ENCODE measurements at regions not wholly inside any gene's neighbourhood (a gene's known extent, or its start where the extent isn't known, plus 50 kb on each side); places are given as distances from the start of the nearest gene placed in this dataset.

- no peak for DNase-seq
Measured at GRCh38 chr5:61850696-61851095, 455.3 kb upstream of the KIF2A start.

DNA sequence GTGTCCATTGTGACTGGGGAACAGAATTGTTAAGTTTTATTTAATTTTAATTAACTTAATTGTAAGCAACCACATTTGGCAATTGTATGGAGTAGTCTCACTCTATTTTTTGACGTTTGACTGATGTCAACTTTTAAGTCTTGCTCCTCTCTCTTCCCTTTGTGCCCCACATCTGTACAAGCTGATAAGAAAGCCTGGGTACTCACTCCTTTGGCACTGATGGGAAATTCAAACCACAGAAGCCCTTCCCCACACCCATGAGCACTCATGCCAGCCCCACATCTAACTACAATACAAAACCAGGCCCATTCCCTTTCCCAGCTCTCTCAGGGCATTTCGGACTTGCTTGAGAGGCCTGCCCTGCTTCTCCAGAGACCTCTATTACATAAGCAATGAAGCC lies 451.5 kb upstream of the KIF2A start:
- DNase-seq = no peak

DNA sequence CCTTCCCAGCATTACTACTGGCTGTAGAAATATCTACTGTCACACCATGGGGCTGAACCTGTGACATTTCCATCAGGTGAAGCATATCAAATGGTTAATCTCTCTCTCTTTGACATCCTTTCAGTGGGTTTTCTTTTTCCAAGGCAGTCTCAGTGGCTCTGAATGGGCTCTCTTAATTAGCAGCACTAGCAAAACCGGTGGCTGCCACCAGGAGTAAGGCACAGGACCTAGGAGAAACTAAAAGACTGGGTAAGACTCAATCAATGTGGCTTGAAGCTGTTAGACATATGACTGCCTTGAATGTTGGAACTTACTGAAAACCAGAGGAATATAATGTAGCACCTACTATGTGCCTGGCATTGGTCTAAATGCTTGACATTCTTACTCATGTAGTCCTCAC lies 445.0 kb upstream of the KIF2A start:
- DNase-seq = no peak

DNA sequence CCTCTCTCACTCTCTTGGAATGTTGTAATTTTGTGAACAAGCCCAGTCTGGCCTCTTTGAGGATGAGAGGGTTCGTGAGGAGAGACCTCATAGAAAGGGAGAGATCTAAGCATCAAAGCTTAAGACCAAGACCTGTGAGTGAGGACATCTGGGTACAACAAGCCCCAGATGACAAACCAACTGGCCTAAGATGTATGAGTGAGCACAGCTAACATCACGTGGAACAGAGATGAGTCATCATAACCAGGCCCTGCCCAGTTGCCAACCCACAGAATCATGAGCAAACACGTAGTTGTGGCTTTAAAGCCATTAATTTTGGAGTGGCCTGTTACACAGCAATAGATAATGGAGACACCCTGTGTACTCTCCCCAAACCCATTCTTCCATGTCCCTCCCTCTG lies 439.1 kb upstream of the KIF2A start:
- DNase-seq = no peak

- no peak for DNase-seq
Measured at GRCh38 chr5:61869333-61869732, 436.7 kb upstream of the KIF2A start.

DNA sequence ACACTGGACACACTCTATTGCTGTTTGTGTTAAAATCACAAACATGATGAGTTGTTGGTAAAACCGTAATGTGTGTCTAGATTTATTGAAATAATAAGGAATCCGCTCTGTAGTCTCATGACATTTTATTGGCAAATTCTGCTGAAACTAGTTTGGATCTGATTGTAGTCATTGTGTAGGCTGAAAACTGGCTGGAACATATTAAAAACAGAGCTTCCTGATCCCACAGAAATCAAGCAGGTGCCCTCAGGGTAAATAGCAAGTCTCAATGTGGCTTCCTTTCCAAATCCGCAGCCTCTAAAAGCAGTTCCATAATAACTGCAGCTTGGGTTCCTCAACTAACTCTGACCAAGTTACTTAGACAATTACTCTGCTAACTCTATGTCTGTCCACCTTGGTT lies 427.5 kb upstream of the KIF2A start:
- no peak for DNase-seq

GRCh38 chr5:61881821-61882487 lies 424.1 kb upstream of the KIF2A start:
- no peak for DNase-seq

DNA sequence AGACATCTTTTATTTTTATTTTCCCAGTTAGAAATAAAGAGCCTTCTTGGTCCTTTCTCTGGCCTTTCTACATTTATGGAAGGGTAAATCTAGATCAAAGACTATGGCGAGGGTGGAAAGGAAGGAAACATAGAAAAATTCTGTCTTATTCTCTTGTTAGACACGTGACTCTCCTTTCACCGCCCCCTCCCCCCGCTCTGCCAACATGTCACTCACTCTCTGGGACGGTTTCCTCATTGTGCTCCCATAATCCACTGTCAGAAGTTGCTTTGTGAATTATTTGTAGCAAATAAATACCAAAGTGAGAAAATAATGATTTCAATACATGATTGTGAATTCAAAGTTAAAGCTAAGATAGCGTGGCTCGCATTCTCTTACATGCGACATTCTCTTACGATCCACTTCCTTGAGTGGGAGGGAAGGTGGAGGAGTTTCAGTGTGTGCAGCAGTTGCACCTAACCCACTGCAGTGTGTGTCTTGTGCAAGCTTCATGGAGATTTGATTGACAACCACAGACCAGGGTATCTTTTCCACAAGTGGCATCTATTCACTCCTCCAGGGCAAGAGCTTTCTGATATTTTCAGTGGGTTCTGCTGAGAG lies 423.0 kb upstream of the KIF2A start:
- no peak for DNase-seq

- DNase-seq = no peak
Measured at GRCh38 chr5:61884252-61884855, 421.7 kb upstream of the KIF2A start.

DNA sequence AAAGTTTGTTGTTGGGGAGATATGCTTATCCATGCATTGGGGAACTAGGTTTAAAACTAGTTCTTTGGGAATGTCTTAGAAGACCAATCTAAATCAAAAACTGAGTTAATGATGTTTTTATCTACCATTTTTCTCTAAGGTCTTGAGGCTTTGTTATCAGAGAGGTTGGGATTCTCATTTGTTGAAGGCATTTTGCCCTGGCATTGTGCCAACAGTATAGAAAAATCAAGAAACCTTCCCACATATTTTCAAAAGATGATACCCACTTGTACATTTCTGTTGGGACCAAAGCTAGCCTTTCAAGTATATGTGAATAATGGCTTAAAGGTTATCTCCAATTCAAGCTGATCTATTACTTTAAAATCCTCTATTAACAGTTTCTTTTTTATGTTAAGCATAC lies 419.8 kb upstream of the KIF2A start:
- no peak for DNase-seq

DNA sequence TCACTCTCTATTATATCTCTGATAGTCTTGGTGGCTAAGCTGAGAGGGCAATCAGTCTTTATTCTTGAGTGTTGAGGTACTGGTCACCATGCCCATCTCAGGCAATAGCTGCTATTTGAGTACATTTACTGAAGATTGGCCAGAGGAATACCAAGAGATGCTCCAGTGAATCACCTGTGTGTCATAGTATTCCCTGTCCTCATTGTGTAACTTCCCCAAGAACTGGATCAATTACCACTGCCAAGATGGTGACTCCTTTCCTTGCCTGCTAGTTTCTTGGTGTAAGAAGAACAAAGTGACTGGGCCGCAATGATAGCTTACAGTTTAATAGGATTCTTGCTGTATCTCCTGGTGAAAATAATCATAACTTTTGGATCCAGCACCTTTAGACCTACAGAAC lies 418.7 kb upstream of the KIF2A start:
- DNase-seq = no peak

DNA sequence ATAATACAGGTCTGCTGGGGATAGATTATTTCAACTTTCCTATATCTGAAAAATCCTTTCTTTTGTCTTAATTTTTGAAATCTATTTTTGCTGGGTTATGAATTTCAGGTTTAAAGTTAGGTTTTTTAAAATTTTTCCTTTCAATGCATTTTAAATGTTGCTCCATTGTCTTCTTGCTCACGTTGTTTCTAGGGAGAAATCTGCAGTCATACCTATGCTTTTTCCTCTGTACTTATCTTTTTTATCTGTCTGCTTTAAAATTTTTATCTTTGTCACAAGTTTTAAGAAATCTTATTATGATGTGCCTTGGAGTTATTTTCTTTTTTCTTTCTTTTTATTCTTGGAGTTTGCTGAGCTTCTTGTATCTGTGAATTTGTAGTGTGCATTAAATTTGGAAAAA lies 412.0 kb upstream of the KIF2A start:
- no peak for DNase-seq

- no peak for DNase-seq
Measured at GRCh38 chr5:61896811-61897210, 409.2 kb upstream of the KIF2A start.

DNA sequence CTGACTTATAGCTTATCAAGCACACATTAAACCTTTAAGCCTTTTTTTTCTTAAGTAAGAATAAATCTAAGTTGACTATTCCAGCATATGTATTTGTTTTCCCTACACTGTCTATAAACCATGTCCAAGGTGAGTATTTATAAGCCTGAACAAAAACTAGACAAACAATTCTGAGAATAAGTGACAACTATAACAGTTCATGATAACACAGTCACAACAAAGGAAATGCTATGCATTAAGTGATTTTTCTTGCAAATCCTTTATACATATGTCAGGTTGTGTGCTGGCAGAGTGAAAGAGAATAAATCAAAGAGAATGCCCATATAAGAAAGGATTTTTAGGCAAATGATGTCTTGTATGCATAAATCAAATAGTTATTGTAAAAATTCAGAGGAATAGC lies 408.8 kb upstream of the KIF2A start:
- DNase-seq = no peak

DNA sequence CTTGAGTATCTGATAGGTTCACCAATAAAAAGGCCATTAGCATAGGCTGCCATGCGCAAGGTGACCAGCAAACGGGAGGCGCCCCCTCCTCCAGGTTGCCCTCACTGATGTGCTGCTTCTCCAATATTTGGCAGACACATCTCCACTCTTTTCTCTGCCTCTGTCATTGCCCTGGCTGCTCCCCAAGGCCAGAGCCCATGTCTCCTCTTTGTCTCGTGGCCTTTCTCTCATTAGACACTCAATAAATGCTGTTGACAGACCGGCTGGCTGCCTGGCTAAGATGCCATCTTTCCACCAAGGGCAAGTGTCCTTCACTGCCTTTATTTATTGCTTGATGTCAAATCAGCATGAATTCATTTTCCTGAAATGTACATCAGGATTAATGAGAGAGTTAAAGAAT lies 404.0 kb upstream of the KIF2A start:
- no peak for DNase-seq

DNA sequence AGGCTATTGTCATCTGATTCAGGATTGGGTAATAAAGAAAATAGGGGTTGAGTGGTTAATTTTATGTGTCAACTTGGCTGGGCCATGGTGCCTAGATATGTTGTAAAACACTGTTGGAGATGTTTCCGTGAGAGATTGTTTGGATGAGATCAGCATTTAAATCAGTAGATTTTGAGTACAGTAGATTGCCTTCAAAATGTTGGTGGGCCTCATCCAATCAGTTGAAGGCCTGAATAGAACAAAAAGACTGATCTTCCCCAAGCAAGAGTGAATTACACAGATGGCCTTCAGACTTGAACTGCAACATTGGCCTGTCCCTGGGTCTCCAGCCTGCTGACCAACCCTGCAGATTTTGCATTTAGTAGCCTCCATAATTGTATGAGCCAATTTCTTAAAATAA lies 401.3 kb upstream of the KIF2A start:
- DNase-seq = no peak

- DNase-seq = no peak
Measured at GRCh38 chr5:61905613-61906012, 400.4 kb upstream of the KIF2A start.

DNA sequence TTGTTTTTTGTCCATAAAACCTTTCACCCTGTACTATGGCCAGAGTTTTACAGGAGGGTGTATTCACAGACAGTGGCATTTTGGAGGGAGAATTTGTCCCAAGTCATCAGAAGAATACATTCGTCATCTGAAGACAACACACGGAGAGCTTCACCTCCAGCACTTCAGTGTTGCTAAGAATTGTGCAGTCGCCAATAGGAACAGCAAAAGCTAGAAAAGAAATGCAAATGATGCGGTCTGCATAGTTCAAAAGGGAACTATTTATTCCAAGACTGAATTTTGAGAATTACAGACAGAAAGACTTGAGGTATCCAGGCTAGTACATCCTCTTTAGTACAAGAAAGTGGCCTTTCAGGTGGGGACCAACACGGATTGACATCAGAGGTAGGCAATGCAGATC lies 399.2 kb upstream of the KIF2A start:
- no peak for DNase-seq

DNA sequence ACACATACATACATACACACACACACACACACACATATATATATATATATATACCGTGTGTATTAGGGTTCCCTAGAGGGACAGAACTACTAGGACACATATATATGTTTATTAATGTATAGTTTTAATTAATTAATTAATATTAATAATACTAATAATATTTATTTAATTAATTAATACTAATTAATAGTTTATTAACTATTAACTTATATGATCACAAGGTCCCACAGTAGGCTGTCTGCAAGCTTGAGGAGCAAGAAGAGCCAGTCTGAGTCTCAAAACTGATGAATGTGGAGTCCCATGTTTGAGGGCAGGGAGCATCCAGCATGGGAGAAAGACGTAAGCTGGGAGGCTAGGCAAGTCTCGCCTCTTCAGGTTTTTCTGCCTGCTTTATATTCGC lies 398.0 kb upstream of the KIF2A start:
- DNase-seq = no peak

DNA sequence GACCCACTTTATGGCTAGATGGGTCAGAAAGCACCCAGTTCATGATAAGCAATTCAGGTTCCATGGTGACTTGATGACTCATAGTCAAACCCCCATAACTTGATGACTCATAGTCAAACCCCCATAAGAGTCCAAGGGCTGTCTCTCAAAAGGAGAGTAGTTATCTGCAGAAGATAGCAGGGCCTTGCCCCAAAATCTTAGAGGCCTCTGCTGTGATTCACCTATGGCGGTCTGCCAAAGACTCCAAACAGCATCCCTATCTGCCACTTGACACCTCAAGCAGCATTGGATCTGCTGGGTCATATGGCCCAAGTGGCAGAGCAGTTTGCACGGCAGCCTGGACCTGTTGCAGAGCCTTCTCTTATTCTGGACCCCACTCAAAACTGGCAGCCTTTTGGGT lies 395.2 kb upstream of the KIF2A start:
- no peak for DNase-seq

- DNase-seq = no peak
Measured at GRCh38 chr5:61912559-61912958, 393.4 kb upstream of the KIF2A start.

DNA sequence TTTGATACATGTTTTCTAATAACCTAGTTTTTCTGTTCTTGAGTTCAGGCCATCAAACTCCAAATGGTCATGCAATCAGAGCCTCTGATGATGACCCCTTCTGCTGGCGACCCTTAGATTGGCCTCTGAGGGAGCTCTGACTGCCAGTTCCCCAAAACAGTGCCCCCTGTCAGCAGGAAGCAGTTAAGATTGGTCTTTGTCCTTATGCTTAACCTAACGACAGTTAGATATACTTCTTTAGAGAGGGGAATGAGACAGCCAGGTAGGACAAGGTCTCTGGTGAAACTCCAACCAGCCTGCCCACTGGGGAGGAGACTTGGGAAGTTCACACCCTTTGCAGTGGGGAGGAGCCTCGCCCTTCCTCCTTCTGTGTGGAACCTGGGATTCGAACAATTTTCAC lies 390.4 kb upstream of the KIF2A start:
- DNase-seq = no peak

DNA sequence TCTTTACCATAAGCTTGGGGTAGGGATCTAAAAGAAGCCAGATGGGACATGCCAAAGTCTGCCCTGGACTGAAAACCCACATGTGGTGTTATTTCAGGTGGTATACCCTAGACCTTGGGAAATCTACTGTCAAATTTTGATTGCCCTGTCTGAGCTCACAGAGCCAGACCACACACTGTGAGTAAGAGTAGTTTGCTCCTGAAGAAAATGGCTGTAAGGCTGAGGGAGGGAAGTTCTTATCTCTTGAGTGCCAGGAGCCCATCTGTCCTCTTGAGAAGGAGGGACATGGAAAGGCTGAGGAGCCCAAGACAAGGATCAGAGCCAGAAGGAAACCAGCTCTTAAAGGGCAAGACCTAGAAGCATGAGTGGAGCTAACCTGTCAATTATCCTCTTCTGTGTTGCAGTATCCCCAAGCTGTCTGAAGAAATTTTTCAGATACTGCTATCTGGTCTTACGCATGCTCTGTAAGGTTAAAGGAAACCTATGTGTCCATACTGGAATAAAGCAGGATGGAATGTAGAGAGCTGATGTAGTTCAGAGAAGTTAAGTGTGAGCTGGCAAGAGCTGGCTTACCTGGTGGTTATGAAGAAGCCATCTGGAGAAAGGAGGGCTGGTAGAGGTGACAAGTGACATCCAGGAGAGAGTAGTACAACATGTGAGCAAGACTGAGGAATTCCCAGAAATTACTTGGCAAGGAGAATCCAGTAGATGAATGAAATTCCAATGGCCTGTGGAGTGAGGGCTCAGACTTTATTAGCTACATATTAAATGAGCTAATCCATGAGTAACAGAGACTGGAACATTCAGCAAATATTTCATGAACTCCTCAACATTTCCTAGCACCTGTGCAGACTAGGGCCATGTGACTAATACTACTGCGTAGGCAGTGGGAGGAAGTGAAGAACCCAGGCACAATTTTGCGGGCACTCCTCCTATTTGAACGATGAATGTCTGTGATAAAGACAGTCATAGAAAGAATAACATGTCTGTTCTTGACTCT lies 389.1 kb upstream of the KIF2A start:
- DNase-seq = no peak

DNA sequence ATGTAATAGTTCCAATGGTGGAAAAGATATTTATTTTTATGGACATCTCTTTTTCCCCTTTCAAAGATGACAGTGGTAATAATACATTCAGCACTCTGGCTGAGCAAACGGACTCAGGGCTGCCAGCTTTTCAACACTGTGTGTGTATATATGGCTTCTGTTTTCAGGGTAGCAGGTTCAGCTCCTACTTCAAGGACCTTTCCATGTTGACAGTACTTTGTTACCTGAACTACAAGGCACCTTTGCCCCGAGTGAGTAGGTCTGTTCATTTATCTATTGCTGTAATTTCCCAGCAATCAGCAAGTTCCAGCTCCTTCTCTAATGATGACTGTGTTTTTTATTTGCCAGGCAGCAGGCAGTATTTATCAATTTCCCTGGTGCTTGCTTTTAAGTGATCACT lies 387.4 kb upstream of the KIF2A start:
- no peak for DNase-seq

Measured in CD4-positive, alpha-beta T cell treated with Interleukin-15 for 1 hour (primary cell).